HT-29 (cell line): ENCODE measurements at regions not wholly inside any gene's neighbourhood (a gene's known extent, or its start where the extent isn't known, plus 50 kb on each side); places are given as distances from the start of the nearest gene placed in this dataset.

ENCODE experiments used
- DNase-seq: peaks from one replicate; pipeline ENCODE4 v3.0.0-alpha.2; 2015; ENCODE audit warnings: low spot score

GRCh38 chr4:179563741-179564140 is 2121.5 kb upstream of the AGA start:
- DNase-seq, result no peak

- DNase-seq, result no peak
These were observed 2127.3 kb upstream of the AGA start for GRCh38 chr4:179569549-179569948.

DNA sequence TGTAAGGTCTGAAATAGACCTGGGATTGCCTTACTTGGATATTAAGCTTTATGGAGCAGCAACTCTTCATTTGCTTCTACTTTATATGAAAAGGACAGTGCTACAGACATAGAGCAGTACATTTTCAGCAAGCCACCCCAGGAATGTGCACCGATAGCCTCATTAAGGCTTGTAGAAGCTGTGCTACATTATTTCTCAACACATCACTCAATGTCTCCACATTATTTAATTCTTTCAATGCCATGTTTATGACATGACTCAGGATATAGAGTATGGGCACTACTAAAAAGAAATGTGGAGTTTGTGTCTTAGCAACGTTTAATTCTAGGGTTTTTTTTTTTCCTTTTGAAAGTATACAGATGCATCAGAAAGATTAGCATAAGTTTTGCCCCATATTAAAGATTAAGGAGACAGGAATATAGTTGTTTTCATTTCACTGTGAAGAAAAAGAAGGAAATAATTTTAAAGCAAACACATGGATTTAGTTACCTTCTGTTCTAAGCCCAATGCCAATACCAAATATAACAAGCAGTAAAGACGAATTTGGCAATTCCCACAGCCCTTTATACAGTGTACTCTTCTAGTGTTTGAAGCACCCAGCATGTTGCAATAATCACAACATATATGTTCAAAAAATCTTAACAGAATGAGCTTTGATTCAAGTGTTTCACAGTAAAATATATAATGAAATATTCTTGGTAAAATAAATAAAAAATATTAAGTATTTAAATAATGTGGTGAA is 2140.1 kb upstream of the AGA start:
- DNase-seq, result no peak

DNA sequence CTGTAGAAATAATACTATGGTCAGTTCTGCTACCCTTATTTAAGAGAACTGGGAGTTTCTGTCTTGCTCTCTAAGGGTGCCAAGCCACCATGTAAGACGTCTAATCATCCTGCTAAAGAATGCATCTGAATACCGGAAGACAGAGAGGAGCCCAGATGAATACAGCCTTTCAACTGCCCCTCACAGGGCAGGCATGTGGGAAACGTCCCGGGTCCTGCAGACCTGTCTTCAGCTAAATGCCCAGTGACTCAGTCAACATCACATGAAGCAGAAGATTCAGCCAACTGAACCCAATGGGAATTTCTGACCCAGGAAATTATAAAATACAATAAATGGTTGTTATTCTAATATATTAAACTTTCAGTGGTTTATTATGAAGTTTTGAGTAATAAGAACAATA is 2141.0 kb upstream of the AGA start:
- DNase-seq, result no peak

- DNase-seq, result no peak
These were observed 2141.9 kb upstream of the AGA start for GRCh38 chr4:179584101-179584500.

DNA sequence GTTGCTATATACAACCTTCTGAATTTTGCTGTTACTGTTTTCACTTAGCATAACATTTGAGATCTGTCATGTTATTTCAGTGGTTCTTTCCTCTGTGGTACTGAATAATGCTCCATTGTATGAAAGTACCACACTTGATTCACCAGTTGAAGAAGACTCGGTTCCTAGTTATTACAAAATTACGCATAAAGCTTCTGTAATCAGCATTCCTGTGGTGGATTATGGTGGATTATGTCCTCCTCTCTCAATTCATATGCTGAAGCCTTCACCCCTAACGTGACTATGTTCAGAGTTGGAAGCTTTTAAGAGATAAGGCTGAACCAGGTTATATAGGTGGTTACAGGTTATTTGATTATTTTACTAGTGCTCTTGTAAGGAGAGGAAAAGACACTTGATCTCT is 2143.5 kb upstream of the AGA start:
- no peak for DNase-seq

GRCh38 chr4:179586460-179586859 is 2144.2 kb upstream of the AGA start:
- DNase-seq, result no peak

DNA sequence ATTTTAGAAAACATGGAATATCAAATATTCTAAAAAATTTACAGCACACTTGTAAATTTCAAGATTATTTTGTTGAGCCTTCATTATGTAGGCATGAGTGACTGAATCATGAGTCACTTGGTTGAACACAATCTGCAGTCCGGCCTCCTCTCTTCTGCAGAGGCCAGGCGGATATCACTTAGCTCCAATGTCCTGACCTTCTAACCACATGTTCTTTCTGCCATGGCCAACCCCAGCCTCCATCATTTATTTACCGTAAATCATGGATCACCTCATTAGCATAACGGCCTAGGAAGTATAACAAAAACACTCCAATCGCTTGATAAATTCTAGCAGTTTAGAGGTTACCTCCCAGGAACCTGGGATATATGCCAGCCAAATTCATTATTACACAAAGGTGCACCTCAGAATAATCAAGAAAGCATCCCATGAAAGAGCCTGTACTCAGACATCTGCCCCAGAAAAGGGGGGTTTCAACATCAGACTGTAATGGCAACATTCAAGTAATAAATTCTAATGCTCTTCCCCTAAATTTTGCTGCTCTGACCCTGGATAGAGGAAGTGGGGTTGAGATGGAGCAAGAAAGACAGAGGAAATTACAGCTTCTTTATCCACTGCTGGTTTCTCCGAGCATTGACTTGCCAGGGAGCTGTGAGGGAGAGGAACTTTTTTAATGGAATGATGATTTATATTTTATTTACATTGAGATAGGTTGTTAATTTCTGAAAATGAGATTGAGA is 2153.6 kb upstream of the AGA start:
- DNase-seq, result no peak

DNA sequence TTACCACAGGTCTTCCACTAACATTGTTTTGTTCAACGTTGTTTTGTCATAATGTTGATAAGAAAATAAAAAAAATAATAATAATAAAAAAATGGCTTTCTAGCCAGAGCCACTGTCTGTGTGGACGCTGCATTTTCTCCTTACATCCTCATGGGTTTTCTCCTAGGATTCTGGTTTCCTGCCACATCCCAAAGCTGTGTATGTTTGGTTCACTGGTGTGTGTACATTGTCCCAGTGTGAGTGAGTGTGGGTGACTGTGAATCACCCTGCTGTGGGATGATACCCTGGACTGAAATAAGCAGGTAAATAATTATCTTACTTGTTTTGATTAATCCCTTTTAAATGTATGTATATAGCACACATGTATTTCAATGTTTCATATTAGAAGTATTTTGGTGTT is 2154.4 kb upstream of the AGA start:
- no peak for DNase-seq

- DNase-seq, result no peak
These were observed 2155.1 kb upstream of the AGA start for GRCh38 chr4:179597301-179597700.

DNA sequence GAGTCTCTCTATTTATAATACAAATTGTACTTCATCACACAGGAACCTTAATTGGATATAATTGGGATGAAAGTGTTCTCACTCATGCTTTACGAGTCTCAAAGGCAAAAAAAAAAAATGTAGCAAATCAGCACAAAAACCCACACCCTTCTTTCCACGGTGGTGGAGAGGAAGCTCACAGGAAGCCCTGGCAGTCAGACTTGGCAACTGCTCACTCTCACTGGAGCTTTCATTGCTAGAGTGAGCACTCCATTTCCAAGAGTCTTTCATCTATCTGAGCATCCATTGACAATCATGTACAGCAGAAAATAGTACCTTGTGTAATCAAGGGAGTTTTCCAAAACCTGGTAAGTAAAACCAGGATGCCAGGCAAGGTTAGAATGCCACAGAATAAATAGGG is 2159.4 kb upstream of the AGA start:
- DNase-seq, result no peak

GRCh38 chr4:179605196-179605595 is 2163.0 kb upstream of the AGA start:
- no peak for DNase-seq

- no peak for DNase-seq
These were observed 2164.8 kb upstream of the AGA start for GRCh38 chr4:179607003-179607402.

- DNase-seq, result no peak
These were observed 2173.5 kb upstream of the AGA start for GRCh38 chr4:179615704-179616103.

- no peak for DNase-seq
These were observed 2176.7 kb upstream of the AGA start for GRCh38 chr4:179618966-179619365.

DNA sequence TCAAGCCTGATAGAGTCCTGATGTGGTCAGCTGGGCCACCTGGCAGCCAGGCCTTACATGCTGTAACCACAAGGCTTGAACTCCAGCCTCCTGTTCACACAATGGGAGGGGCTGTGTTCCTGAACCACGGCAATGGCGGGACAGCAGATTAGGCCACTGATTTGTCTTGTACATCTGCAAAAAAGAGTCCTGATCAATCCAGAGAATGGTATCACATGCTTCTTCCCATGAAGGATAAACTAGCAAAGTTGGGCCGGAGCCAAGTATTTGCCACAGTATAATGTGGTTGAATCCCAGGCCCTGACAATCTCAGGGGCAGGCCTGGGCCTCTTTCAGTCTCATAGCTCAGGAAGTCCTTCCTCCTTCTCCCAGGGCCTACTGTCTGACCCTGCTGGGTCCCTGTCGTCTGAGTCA is 2182.5 kb upstream of the AGA start:
- no peak for DNase-seq

GRCh38 chr4:179625406-179625805 is 2183.2 kb upstream of the AGA start:
- DNase-seq, result no peak

- no peak for DNase-seq
These were observed 2184.4 kb upstream of the AGA start for GRCh38 chr4:179626687-179627086.

GRCh38 chr4:179631321-179631720 is 2189.1 kb upstream of the AGA start:
- DNase-seq, result no peak

DNA sequence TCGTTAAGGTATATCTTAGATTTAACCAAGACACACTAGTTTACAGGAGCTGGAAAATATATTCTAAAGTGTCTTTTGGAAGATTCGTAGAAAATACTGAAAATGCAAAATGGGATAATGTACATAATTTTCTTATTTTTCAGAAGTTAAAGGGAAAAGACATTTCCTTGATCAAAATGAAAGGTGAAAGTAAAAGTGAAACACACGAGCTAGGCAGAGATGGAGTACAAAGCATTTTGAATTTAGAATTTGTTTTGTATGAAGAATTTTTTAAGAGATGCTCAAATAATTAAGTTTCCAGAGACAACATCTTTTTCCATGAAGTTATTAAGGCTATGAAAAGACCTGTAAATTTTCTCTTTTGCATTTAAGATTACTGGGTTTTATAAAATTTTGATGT is 2192.6 kb upstream of the AGA start:
- no peak for DNase-seq

DNA sequence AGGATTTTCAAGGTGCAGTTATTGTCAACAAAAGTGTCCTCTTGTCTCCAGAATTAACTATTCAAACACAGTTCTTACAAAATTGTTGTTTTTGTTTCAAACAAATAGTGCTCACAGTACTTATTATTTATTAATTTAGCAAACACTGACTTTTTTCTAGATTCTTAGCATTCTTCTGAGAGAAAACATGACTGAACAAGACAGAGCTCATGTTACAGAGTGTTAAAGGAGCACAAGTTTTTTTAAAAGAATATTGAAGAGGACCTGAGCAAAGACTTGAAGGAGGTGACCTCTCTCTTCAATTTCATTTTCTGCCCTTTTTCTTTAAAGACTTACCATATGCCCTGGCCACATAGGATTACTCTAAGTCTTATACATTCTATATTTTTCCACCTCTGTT is 2220.3 kb upstream of the AGA start:
- DNase-seq, result no peak

DNA sequence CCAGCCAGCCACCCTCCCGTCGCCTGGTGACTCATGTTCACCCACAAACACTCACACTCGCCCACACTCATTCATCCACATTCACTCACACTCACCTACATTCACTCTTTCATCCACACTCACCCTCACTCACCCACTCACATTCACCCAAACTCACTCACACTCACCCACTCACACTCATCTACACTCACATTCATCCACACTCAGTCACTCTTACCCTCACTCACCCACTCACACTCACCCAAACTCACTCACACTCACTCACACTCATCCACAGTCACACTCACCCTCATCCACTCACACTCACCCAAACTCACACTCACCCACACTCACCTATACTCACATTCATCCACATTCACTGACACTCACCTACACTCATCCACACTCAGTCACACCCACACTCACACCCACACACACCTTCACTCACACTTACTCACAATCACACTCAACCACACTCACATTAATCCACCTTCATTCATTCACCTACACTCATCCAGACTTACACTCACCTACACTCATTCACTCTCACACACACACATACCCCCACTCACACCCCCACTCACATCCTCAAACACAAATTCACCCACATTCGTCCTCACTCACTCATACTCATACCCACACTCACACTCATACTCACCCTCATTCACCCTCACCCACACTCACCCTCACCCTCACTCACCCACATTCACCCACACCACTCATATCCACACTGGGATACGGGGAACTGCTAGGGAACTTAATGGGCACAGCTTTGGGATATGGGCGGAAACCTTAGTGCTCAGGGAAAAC is 2221.6 kb upstream of the AGA start:
- DNase-seq, result no peak
